ENCODE measurements at regions not wholly inside any gene's neighbourhood (a gene's known extent, or its start where the extent isn't known, plus 50 kb on each side); places are given as distances from the start of the nearest gene placed in this dataset.
A peak's percentile ranks its signal among the peaks of the same experiment; 100 is the strongest.

- Histone ChIP-seq H2AK5ac (ENCODE audit: low read length) (no peak overlapping the region), H2BK120ac (ENCODE audit: insufficient read depth, low read length, poor library complexity) (no peak overlapping the region), H4K12ac (ENCODE audit: low read depth, low read length) (no peak overlapping the region), H3K4me2 (ENCODE audit: low read length) (no peak overlapping the region), H3K23ac (ENCODE audit: low read length) (no peak overlapping the region), H3K4me1 (ENCODE audit: control insufficient read depth in 1 of 2, insufficient read depth in 2 of 2, low read length in 2 of 2) (peaks cover 0 to 2% of the 10 kb centered on the region in 2 experiments), H3K4ac (ENCODE audit: low read depth, low read length) (no peak overlapping the region), H3K18ac (ENCODE audit: low read length) (no peak overlapping the region), H4K91ac (ENCODE audit: low read depth, low read length) (no peak overlapping the region), H3K9me3 (ENCODE audit: insufficient read depth, low read depth, low read length) (no peaks in the 10 kb centered on the region), H3K4me3 (ENCODE audit: low read depth, low read length) (no peak overlapping the region), H4K8ac (ENCODE audit: low read depth, low read length) (no peak overlapping the region), H3K79me1 (ENCODE audit: low read length) (no peaks in the 10 kb centered on the region), H3K9ac (ENCODE audit: low read length) (no peak overlapping the region), H2BK5ac (ENCODE audit: low read depth, low read length, poor library complexity) (no peak overlapping the region), H3K79me2 (ENCODE audit: control insufficient read depth, insufficient read depth, low read length, poor library complexity) (no peaks in the 10 kb centered on the region), H3K36me3 (ENCODE audit: control insufficient read depth in 1 of 2, insufficient read depth in 2 of 2, low read length in 2 of 2) (no peaks in the 10 kb centered on the region), H3K14ac (ENCODE audit: low read length) (no peak overlapping the region), H2BK12ac (ENCODE audit: low read length) (no peak overlapping the region), H2AFZ (ENCODE audit: insufficient read depth, low read length, poor library complexity) (no peak overlapping the region), H3K27me3 (ENCODE audit: insufficient read depth, low read length) (no peaks in the 10 kb centered on the region), H3K27ac (ENCODE audit: low read depth, low read length) (no peak overlapping the region)
- DNase-seq: peak in 1 of 2 donors; percentile 16
- no CpG with 5 or more reads among the region's 2 CpGs for WGBS (ENCODE audit: extremely low coverage, insufficient coverage, insufficient read length)
These were observed 124.3 kb upstream of the CACNA2D1 start for GRCh38 chr7:82567841-82568240.

- H3K18ac ChIP-seq (ENCODE audit: low read length): no peak overlapping the region
- no peak overlapping the region for H4K91ac ChIP-seq (ENCODE audit: low read depth, low read length)
- no CpG with 5 or more reads among the region's 2 CpGs for WGBS (ENCODE audit: extremely low coverage, insufficient coverage, insufficient read length)
These were observed 123.8 kb upstream of the CACNA2D1 start for GRCh38 chr7:82567356-82567755.

GRCh38 chr7:82566752-82567151 lies 123.2 kb upstream of the CACNA2D1 start:
- Histone ChIP-seq H3K14ac (ENCODE audit: low read length) (no peak overlapping the region), H3K27me3 (ENCODE audit: insufficient read depth, low read length) (no peaks in the 10 kb centered on the region), H3K4me1 (ENCODE audit: control insufficient read depth in 1 of 2, insufficient read depth in 2 of 2, low read length in 2 of 2) (no peaks in the 10 kb centered on the region), H3K18ac (ENCODE audit: low read length) (no peak overlapping the region), H3K9ac (ENCODE audit: low read length) (no peak overlapping the region), H2AFZ (ENCODE audit: insufficient read depth, low read length, poor library complexity) (no peak overlapping the region), H3K23ac (ENCODE audit: low read length) (no peak overlapping the region), H3K9me3 (ENCODE audit: insufficient read depth, low read depth, low read length) (no peaks in the 10 kb centered on the region), H3K4me3 (ENCODE audit: low read depth, low read length) (no peak overlapping the region), H4K8ac (ENCODE audit: low read depth, low read length) (no peak overlapping the region), H4K91ac (ENCODE audit: low read depth, low read length) (no peak overlapping the region), H3K79me2 (ENCODE audit: control insufficient read depth, insufficient read depth, low read length, poor library complexity) (no peaks in the 10 kb centered on the region), H3K4ac (ENCODE audit: low read depth, low read length) (no peak overlapping the region), H4K12ac (ENCODE audit: low read depth, low read length) (no peak overlapping the region), H2BK120ac (ENCODE audit: insufficient read depth, low read length, poor library complexity) (no peak overlapping the region), H3K36me3 (ENCODE audit: control insufficient read depth in 1 of 2, insufficient read depth in 2 of 2, low read length in 2 of 2) (no peaks in the 10 kb centered on the region), H2BK5ac (ENCODE audit: low read depth, low read length, poor library complexity) (no peak overlapping the region), H3K79me1 (ENCODE audit: low read length) (no peaks in the 10 kb centered on the region), H2AK5ac (ENCODE audit: low read length) (no peak overlapping the region), H2BK12ac (ENCODE audit: low read length) (no peak overlapping the region), H3K4me2 (ENCODE audit: low read length) (no peak overlapping the region), H3K27ac (ENCODE audit: low read depth, low read length) (no peak overlapping the region)
- DNase-seq: no peak
- WGBS (ENCODE audit: extremely low coverage, insufficient coverage, insufficient read length): no CpG with 5 or more reads among the region's 1 CpG

More at GRCh38 chr7:82567356-82567755, 123.8 kb upstream of the CACNA2D1 start:
- no peak overlapping the region for H2BK12ac ChIP-seq (ENCODE audit: low read length)
- no peak overlapping the region for H3K14ac ChIP-seq (ENCODE audit: low read length)
- H2BK5ac ChIP-seq (ENCODE audit: low read depth, low read length, poor library complexity): no peak overlapping the region
- no peak overlapping the region for H3K23ac ChIP-seq (ENCODE audit: low read length)
- no peak overlapping the region for H3K4me2 ChIP-seq (ENCODE audit: low read length)
- no peak overlapping the region for H2AFZ ChIP-seq (ENCODE audit: insufficient read depth, low read length, poor library complexity)
- no peaks in the 10 kb centered on the region for H3K27me3 ChIP-seq (ENCODE audit: insufficient read depth, low read length)
- no peak overlapping the region for H4K12ac ChIP-seq (ENCODE audit: low read depth, low read length)
- no peaks in the 10 kb centered on the region for H3K79me2 ChIP-seq (ENCODE audit: control insufficient read depth, insufficient read depth, low read length, poor library complexity)
- no peaks in the 10 kb centered on the region for H3K79me1 ChIP-seq (ENCODE audit: low read length)
- no peak overlapping the region for H3K4me3 ChIP-seq (ENCODE audit: low read depth, low read length)
- H3K4ac ChIP-seq (ENCODE audit: low read depth, low read length): no peak overlapping the region
- DNase-seq: no peak
- no peaks in the 10 kb centered on the region for H3K9me3 ChIP-seq (ENCODE audit: insufficient read depth, low read depth, low read length)
- no peak overlapping the region for H3K9ac ChIP-seq (ENCODE audit: low read length)
- H3K27ac ChIP-seq (ENCODE audit: low read depth, low read length): no peak overlapping the region
- no peak overlapping the region for H2AK5ac ChIP-seq (ENCODE audit: low read length)
- no peaks in the 10 kb centered on the region for H3K36me3 ChIP-seq (ENCODE audit: control insufficient read depth in 1 of 2, insufficient read depth in 2 of 2, low read length in 2 of 2)
- H4K8ac ChIP-seq (ENCODE audit: low read depth, low read length): no peak overlapping the region
- H2BK120ac ChIP-seq (ENCODE audit: insufficient read depth, low read length, poor library complexity): no peak overlapping the region
- H3K4me1 ChIP-seq (ENCODE audit: control insufficient read depth in 1 of 2, insufficient read depth in 2 of 2, low read length in 2 of 2): peaks cover 0 to under 1% of the 10 kb centered on the region in 2 experiments

GRCh38 chr7:82562716-82563404 lies 119.3 kb upstream of the CACNA2D1 start:
- no peak overlapping the region for H4K91ac ChIP-seq (ENCODE audit: low read depth, low read length)
- H3K79me2 ChIP-seq (ENCODE audit: control insufficient read depth, insufficient read depth, low read length, poor library complexity): no peaks in the 10 kb centered on the region
- DNase-seq: no peak
- no peak overlapping the region for H2BK12ac ChIP-seq (ENCODE audit: low read length)
- no peaks in the 10 kb centered on the region for H3K4me1 ChIP-seq (ENCODE audit: control insufficient read depth in 1 of 2, insufficient read depth in 2 of 2, low read length in 2 of 2)
- H3K4me3 ChIP-seq (ENCODE audit: low read depth, low read length): no peak overlapping the region
- no peak overlapping the region for H4K12ac ChIP-seq (ENCODE audit: low read depth, low read length)
- H2BK120ac ChIP-seq (ENCODE audit: insufficient read depth, low read length, poor library complexity): no peak overlapping the region
- no peak overlapping the region for H4K8ac ChIP-seq (ENCODE audit: low read depth, low read length)
- H3K4me2 ChIP-seq (ENCODE audit: low read length): no peak overlapping the region
- H2AFZ ChIP-seq (ENCODE audit: insufficient read depth, low read length, poor library complexity): no peak overlapping the region
- H3K14ac ChIP-seq (ENCODE audit: low read length): no peak overlapping the region
- no peaks in the 10 kb centered on the region for H3K9me3 ChIP-seq (ENCODE audit: insufficient read depth, low read depth, low read length)
- no peak overlapping the region for H2AK5ac ChIP-seq (ENCODE audit: low read length)
- H3K27ac ChIP-seq (ENCODE audit: low read depth, low read length): no peak overlapping the region
- no peak overlapping the region for H3K23ac ChIP-seq (ENCODE audit: low read length)
- H3K27me3 ChIP-seq (ENCODE audit: insufficient read depth, low read length): no peaks in the 10 kb centered on the region
- H3K79me1 ChIP-seq (ENCODE audit: low read length): no peaks in the 10 kb centered on the region
- H3K36me3 ChIP-seq (ENCODE audit: control insufficient read depth in 1 of 2, insufficient read depth in 2 of 2, low read length in 2 of 2): no peaks in the 10 kb centered on the region
- no peak overlapping the region for H3K18ac ChIP-seq (ENCODE audit: low read length)
- H2BK5ac ChIP-seq (ENCODE audit: low read depth, low read length, poor library complexity): no peak overlapping the region
- H3K4ac ChIP-seq (ENCODE audit: low read depth, low read length): no peak overlapping the region
- no CpG with 5 or more reads among the region's 2 CpGs for WGBS (ENCODE audit: extremely low coverage, insufficient coverage, insufficient read length)
- H3K9ac ChIP-seq (ENCODE audit: low read length): no peak overlapping the region
